Right lobe of liver (tissue), 6 donors: ENCODE measurements at regions not wholly inside any gene's neighbourhood (a gene's known extent, or its start where the extent isn't known, plus 50 kb on each side); places are given as distances from the start of the nearest gene placed in this dataset.

Experiments
- ATAC-seq, 4 donors: fragments of 200-7000 bp; cut with Tn5 transposase; one replicate each; pipeline ENCODE4 v1.9.1; 2020; ENCODE audit warnings: mild to moderate bottlenecking in 4 of 4, moderate library complexity in 4 of 4
- DNase-seq, 3 donors: peaks; one replicate each; pipeline ENCODE4 v3.0.0-alpha.2; 2020
- H3K27ac ChIP-seq, 3 donors: fragments of 200-600 bp; one replicate each; pipeline ENCODE4 v1.8.0; 2022
- H3K27me3 ChIP-seq, 2 donors: fragments of 200-600 bp; one replicate each; pipeline ENCODE4 v1.8.0; 2022
- H3K36me3 ChIP-seq, 4 donors: fragments of 200-600 bp; sonication (generic) in 1 of 4; one replicate each; pipeline versions ENCODE4 v1.5.1 to v1.8.0; 2017 to 2022; ENCODE audit warnings: control low read depth in 1 of 4
- H3K4me1 ChIP-seq, 4 donors: fragments of 200-600 bp; sonication (generic) in 1 of 4; one replicate each; pipeline versions ENCODE4 v1.5.1 to v1.8.0; 2017 to 2022; ENCODE audit warnings: control low read depth in 1 of 4
- H3K4me3 ChIP-seq, 3 donors: fragments of 200-600 bp; one replicate each; pipeline ENCODE4 v1.8.0; 2022
- H3K9me3 ChIP-seq, 4 donors: fragments of 200-600 bp; sonication (generic) in 1 of 4; one replicate each; pipeline versions ENCODE4 v1.5.1 to v1.8.0; 2017 to 2022; ENCODE audit warnings: control low read depth in 1 of 4
- CTCF ChIP-seq, 4 donors: fragments of 200-600 bp in 3 of 4; fragments of 450-650 bp in 1 of 4; IDR thresholded peaks; one replicate each; pipeline versions ENCODE4 v1.5.1 to v1.8.0; 2016 to 2022; ENCODE audit warnings: antibody characterized with exemption in 4 of 4, mild to moderate bottlenecking in 2 of 4
- POLR2A ChIP-seq: fragments of 450-650 bp; IDR thresholded peaks from one replicate; pipeline ENCODE4 v1.6.1; 2017; ENCODE audit warnings: antibody characterized with exemption, mild to moderate bottlenecking
- WGBS: methylation state at CpG from one replicate; pipeline ENCODE4 v1.1.6; 2018; ENCODE audit warnings: low coverage, low lambda C conversion rate; ENCODE audit not compliant: insufficient coverage; ENCODE audit errors: missing lambda C conversion rate; 5-methylcytosine and 5-hydroxymethylcytosine counted together
- intact Hi-C, 2 donors: fragments of 100-400 bp; cut with DNase I; formaldehyde crosslinking; loops; one replicate each; pipeline versions ENCODE4 v1.11.2 to v1.14.1; 2022
- donor health status: DM: no; HTN: yes; CAD: no.
- donor health status: DM: no; HTN: no; CAD: no.
- donor health status: DM: no; HTN: no; CAD: no.
- donor health status: DM: no; HTN: yes; CAD: no.
- donor health status: DM: no; HTN: yes; CAD: no.

GRCh38 chr3:43963208-43963607 is 272.5 kb downstream of the ABHD5 start:
- H3K4me3 ChIP-seq = no peak overlapping the region
- 77% methylated on average over 5 of the region's 5 CpGs for WGBS
- DNase-seq = no peak
- no peaks in the 10 kb centered on the region for H3K9me3 ChIP-seq
- H3K4me1 ChIP-seq = no peaks in the 10 kb centered on the region
- H3K36me3 ChIP-seq = no peaks in the 10 kb centered on the region
- no peaks in the 10 kb centered on the region for H3K27me3 ChIP-seq
- intact Hi-C loops = no loop called here
- no peak for ATAC-seq
- no peak overlapping the region for H3K27ac ChIP-seq
- no peak for TF ChIP-seq POLR2A
- TF ChIP-seq CTCF (IDR thresholded peaks at IDR 0.05) = no peak

GRCh38 chr3:43964640-43965039 is 273.9 kb downstream of the ABHD5 start:
- no peak for ATAC-seq
- H3K4me1 ChIP-seq = no peaks in the 10 kb centered on the region
- intact Hi-C loops = no loop called here
- DNase-seq = no peak
- no peaks in the 10 kb centered on the region for H3K27me3 ChIP-seq
- no peaks in the 10 kb centered on the region for H3K36me3 ChIP-seq
- no peak for TF ChIP-seq CTCF (IDR thresholded peaks at IDR 0.05)
- TF ChIP-seq POLR2A = no peak
- no peak overlapping the region for H3K27ac ChIP-seq
- no peaks in the 10 kb centered on the region for H3K9me3 ChIP-seq
- no peak overlapping the region for H3K4me3 ChIP-seq
- WGBS = 75% methylated on average over 1 of the region's 1 CpG

GRCh38 chr3:43965656-43966055 is 274.9 kb downstream of the ABHD5 start:
- Histone ChIP-seq H3K36me3 (no peaks in the 10 kb centered on the region), H3K27ac (no peak overlapping the region), H3K9me3 (no peaks in the 10 kb centered on the region), H3K27me3 (no peaks in the 10 kb centered on the region), H3K4me1 (no peaks in the 10 kb centered on the region), H3K4me3 (no peak overlapping the region)
- TF ChIP-seq CTCF (IDR thresholded peaks at IDR 0.05) (no peak), POLR2A (no peak)
- intact Hi-C loops = no loop called here
- 50% methylated on average over 1 of the region's 1 CpG for WGBS
- DNase-seq = no peak
- no peak for ATAC-seq

GRCh38 chr3:43966126-43966525 is 275.4 kb downstream of the ABHD5 start:
- ATAC-seq (no peak), DNase-seq (no peak)
- Histone ChIP-seq H3K27ac (no peak overlapping the region), H3K27me3 (no peaks in the 10 kb centered on the region), H3K36me3 (no peaks in the 10 kb centered on the region), H3K9me3 (no peaks in the 10 kb centered on the region), H3K4me1 (no peaks in the 10 kb centered on the region), H3K4me3 (no peak overlapping the region)
- TF ChIP-seq CTCF (IDR thresholded peaks at IDR 0.05) = no peak
- no peak for TF ChIP-seq POLR2A
- intact Hi-C loops = no loop called here
- WGBS = 92% methylated on average over 4 of the region's 6 CpGs

GRCh38 chr3:43966530-43966929 is 275.2 kb upstream of the TOPAZ1 start:
- intact Hi-C loops = no loop called here
- Histone ChIP-seq H3K4me3 (no peak overlapping the region), H3K27ac (no peak overlapping the region), H3K4me1 (no peaks in the 10 kb centered on the region), H3K36me3 (no peaks in the 10 kb centered on the region), H3K27me3 (no peaks in the 10 kb centered on the region), H3K9me3 (no peaks in the 10 kb centered on the region)
- TF ChIP-seq POLR2A = no peak
- no peak for ATAC-seq
- 65% methylated on average over 3 of the region's 3 CpGs for WGBS
- no peak for DNase-seq
